ENCODE measurements at regions not wholly inside any gene's neighbourhood (a gene's known extent, or its start where the extent isn't known, plus 50 kb on each side); places are given as distances from the start of the nearest gene placed in this dataset.

- no peak for DNase-seq (ENCODE audit: low spot score)
- no peak for TF ChIP-seq CTCF (conservative IDR thresholded peaks at IDR 0.05; ENCODE audit: low read depth)
Observed at GRCh38 chr5:23157169-23157568, 304.0 kb upstream of the CDH12 start.

GRCh38 chr5:23147625-23148024, 294.5 kb upstream of the CDH12 start:
- ChIA-PET CTCF (interaction anchor here (0.5 kb wide), 1 partner anchor 512 kb away, joined by 3 read pairs; no protein-coding TSS in a partner anchor), POLR2A (ENCODE audit: low non-redundant PET) (no interaction called here)
- H3K27ac ChIP-seq: no peak overlapping the region
- DNase-seq (ENCODE audit: low spot score): no peak
- no peak for TF ChIP-seq CTCF (conservative IDR thresholded peaks at IDR 0.05; ENCODE audit: low read depth)

More at GRCh38 chr5:23157169-23157568, 304.0 kb upstream of the CDH12 start:
- H3K27ac ChIP-seq: no peak overlapping the region
- ChIA-PET CTCF (no interaction called here), POLR2A (ENCODE audit: low non-redundant PET) (no interaction called here)

- DNase-seq (ENCODE audit: low spot score): no peak
- no peak for TF ChIP-seq CTCF (conservative IDR thresholded peaks at IDR 0.05; ENCODE audit: low read depth)
Observed at GRCh38 chr5:23146183-23146582, 293.0 kb upstream of the CDH12 start.

GRCh38 chr5:23139338-23140171, 286.4 kb upstream of the CDH12 start:
- ChIA-PET CTCF (no interaction called here), POLR2A (ENCODE audit: low non-redundant PET) (no interaction called here)
- TF ChIP-seq CTCF (conservative IDR thresholded peaks at IDR 0.05; ENCODE audit: low read depth): peak; percentile 60
- H3K27ac ChIP-seq: no peak overlapping the region
- DNase-seq (ENCODE audit: low spot score): peak; percentile 23

More at GRCh38 chr5:23146183-23146582, 293.0 kb upstream of the CDH12 start:
- H3K27ac ChIP-seq: no peak overlapping the region
- POLR2A ChIA-PET (ENCODE audit: low non-redundant PET): no interaction called here
- CTCF ChIA-PET: interaction anchor here (0.6 kb wide), 2 partner anchors 246 to 1284 kb away, joined by 3 to 4 read pairs; no protein-coding TSS in a partner anchor

GRCh38 chr5:23136958-23137357, 283.8 kb upstream of the CDH12 start:
- H3K27ac ChIP-seq: no peak overlapping the region
- POLR2A ChIA-PET (ENCODE audit: low non-redundant PET): no interaction called here
- DNase-seq (ENCODE audit: low spot score): no peak
- TF ChIP-seq CTCF (conservative IDR thresholded peaks at IDR 0.05; ENCODE audit: low read depth): no peak
- CTCF ChIA-PET: interaction anchor here (0.6 kb wide), 1 partner anchor 635 kb away, joined by 3 read pairs; no protein-coding TSS in a partner anchor

GRCh38 chr5:23132231-23132630, 279.1 kb upstream of the CDH12 start:
- no peak for DNase-seq (ENCODE audit: low spot score)
- no peak for TF ChIP-seq CTCF (conservative IDR thresholded peaks at IDR 0.05; ENCODE audit: low read depth)
- POLR2A ChIA-PET (ENCODE audit: low non-redundant PET): no interaction called here
- CTCF ChIA-PET: interaction anchor here (0.6 kb wide), 1 partner anchor 36 kb away, joined by 3 read pairs; no protein-coding TSS in a partner anchor
- H3K27ac ChIP-seq: no peak overlapping the region
